ENCODE measurements at regions not wholly inside any gene's neighbourhood (a gene's known extent, or its start where the extent isn't known, plus 50 kb on each side); places are given as distances from the start of the nearest gene placed in this dataset.
A peak's percentile ranks its signal among the peaks of the same experiment; 100 is the strongest.

DNA sequence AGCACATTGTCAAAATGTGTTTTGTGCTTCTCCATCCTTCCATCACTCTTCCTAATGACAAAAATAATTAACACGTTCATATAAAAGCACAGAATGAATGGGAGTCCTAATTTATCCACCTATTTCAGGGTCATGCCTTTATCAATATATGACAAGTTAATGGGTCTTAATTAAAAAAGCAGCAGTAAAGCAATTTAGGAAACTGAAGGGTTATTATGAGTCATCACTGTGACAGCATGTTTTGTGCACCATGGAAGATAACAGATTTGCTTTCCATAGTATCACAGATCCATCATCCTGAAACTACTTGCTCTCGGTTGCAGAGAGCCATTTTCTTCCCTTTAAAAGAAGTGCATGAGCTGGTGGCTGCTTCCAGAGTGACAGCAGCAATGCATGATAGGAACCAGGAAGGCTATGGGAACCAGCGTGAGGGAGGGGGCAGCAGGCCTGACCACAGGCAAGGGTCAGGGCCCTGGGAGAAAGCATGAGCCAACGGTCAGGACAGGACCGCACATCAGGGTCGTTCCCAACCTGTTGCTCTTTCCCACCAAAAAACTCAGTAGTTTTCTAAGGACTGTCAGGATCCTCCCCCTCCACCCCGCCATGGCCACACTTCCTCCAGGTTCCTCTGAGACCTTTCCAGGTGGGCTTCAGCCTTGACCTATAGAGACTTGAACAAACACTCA is 784.1 kb downstream of the UQCRFS1 start:
- TF ChIP-seq, protein P1, sequence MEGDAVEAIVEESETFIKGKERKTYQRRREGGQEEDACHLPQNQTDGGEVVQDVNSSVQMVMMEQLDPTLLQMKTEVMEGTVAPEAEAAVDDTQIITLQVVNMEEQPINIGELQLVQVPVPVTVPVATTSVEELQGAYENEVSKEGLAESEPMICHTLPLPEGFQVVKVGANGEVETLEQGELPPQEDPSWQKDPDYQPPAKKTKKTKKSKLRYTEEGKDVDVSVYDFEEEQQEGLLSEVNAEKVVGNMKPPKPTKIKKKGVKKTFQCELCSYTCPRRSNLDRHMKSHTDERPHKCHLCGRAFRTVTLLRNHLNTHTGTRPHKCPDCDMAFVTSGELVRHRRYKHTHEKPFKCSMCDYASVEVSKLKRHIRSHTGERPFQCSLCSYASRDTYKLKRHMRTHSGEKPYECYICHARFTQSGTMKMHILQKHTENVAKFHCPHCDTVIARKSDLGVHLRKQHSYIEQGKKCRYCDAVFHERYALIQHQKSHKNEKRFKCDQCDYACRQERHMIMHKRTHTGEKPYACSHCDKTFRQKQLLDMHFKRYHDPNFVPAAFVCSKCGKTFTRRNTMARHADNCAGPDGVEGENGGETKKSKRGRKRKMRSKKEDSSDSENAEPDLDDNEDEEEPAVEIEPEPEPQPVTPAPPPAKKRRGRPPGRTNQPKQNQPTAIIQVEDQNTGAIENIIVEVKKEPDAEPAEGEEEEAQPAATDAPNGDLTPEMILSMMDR (conservative IDR thresholded peaks at IDR 0.05; ENCODE audit: low read depth, low read length), result no peak
- no peak for DNase-seq (ENCODE audit: low read depth)
- H3K4me3 ChIP-seq (ENCODE audit: low read depth, low read length), result no peak overlapping the region

- TF ChIP-seq, protein P1 (conservative IDR thresholded peaks at IDR 0.05; ENCODE audit: low read depth, low read length), result no peak
- no peak overlapping the region for H3K4me3 ChIP-seq (ENCODE audit: low read depth, low read length)
- no peak for DNase-seq (ENCODE audit: low read depth)
Observed at GRCh38 chr19:28427376-28428083, 785.4 kb downstream of the UQCRFS1 start.

DNA sequence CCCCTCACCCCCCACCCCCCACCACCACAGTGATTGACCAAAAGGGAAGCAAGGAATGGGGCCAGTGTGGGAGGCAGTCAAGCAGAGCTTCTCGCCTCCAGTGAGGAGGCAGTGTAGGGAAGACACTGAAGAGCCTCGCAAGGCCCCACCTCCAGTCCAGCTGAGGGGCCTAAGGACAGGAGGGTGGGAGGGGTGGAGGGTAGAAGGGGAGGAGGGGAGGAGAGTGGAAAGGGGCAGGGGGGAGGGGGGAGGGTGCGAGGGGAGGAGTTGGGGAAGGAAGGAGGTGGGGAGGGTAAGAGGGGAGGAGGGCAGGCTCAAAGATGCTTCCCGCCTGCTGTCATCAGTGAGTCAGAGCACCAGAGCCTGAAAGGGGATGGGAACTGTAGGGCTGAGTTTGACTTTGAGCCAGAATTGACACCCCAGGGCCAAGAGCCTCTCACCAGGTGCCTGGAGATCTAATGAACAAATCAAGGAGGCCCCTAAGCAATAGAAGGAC is 786.2 kb downstream of the UQCRFS1 start:
- no peak overlapping the region for H3K4me3 ChIP-seq (ENCODE audit: low read depth, low read length)
- peak; percentile 68 for DNase-seq (ENCODE audit: low read depth)
- TF ChIP-seq, protein P1 (conservative IDR thresholded peaks at IDR 0.05; ENCODE audit: low read depth, low read length), result no peak

- DNase-seq (ENCODE audit: low read depth), result no peak
- TF ChIP-seq, protein P1 (conservative IDR thresholded peaks at IDR 0.05; ENCODE audit: low read depth, low read length), result no peak
- no peak overlapping the region for H3K4me3 ChIP-seq (ENCODE audit: low read depth, low read length)
Observed at GRCh38 chr19:28426110-28426729, 786.7 kb downstream of the UQCRFS1 start.

DNA sequence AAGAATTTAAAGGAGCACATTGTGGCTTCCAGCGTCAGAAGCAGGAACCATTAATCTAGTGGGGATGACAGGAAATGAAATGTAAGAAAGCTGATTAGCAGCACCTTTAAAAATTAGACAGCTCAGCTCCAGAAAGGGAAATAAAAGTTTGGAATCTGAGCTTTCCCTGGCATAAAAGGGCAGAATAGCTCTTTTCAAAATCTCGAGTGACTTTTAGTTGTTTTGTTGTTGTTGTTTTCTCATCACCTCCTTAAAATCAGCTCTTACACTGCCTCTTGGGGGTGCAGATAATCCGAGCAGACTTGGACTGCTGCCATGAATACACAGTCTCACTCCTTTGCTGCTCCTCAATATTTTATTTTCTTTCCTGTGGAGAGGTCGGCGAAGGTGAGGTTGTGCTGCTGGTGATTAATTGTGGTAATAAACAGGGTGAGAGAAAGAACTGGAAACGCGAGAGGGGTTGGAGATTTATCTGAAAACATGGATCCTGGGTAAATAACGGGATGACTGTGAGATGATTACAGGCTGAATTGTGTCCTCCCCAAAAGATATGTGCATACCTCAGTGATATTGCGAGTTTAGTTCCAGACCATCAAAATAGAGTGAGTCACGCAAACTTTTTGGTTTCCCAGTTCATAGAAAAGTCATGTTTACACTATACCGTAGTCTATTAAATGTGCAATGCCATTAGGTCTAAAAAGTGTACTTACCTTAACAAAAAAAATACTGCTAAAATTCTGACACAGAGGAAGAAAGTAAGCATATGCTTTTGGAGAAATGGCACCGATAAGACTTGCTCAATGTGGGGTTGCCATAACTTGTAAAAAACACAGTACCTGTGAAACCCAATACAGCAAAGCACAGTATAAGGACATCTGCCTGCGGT is 787.7 kb downstream of the UQCRFS1 start:
- peak; percentile 58 for DNase-seq (ENCODE audit: low read depth)
- TF ChIP-seq, protein P1 (conservative IDR thresholded peaks at IDR 0.05; ENCODE audit: low read depth, low read length), result no peak
- no peak overlapping the region for H3K4me3 ChIP-seq (ENCODE audit: low read depth, low read length)

DNA sequence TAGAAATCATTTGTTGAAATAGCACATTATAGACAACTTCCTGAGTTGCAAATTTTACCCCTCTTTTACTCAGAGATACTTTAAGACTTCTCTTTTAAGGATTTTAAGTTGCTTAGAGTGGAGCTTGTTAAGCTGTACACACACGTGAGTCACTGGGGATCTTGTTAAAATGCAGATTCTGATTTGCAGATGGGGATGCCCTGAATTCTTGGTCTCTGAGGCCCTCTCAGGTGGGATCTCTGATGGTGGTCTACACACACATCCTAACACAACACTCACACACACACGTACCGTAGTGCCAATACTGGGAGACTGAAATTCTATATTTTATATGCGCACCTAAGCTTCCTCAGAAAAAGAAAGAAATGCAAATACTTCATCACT is 788.3 kb downstream of the UQCRFS1 start:
- H3K4me3 ChIP-seq (ENCODE audit: low read depth, low read length), result no peak overlapping the region
- TF ChIP-seq, protein P1 (conservative IDR thresholded peaks at IDR 0.05; ENCODE audit: low read depth, low read length), result no peak
- no peak for DNase-seq (ENCODE audit: low read depth)

Measured in choroid plexus epithelial cell (primary cell).